ENCODE measurements at regions not wholly inside any gene's neighbourhood (a gene's known extent, or its start where the extent isn't known, plus 50 kb on each side); places are given as distances from the start of the nearest gene placed in this dataset.

- H3K27ac ChIP-seq (ENCODE audit: low read depth in 1 of 2, low read length in 2 of 2), result no peak overlapping the region
- no peak for DNase-seq (ENCODE audit: low spot score)
- no peaks in the 10 kb centered on the region for H3K9me3 ChIP-seq (ENCODE audit: control insufficient read depth in 4 of 4, low read length in 3 of 4)
- H3K4me1 ChIP-seq (ENCODE audit: control insufficient read depth in 4 of 4, insufficient read depth in 4 of 4, low read length in 3 of 4), result peaks cover 0 to 2% (median 0%) of the 10 kb centered on the region in 4 donors
- no peak for TF ChIP-seq CTCF (IDR thresholded peaks at IDR 0.05; ENCODE audit: low read depth, low read length, missing input control)
- TF ChIP-seq RAD21 (IDR thresholded peaks at IDR 0.05), result no peak
- TF ChIP-seq ZBTB33 (IDR thresholded peaks at IDR 0.05), result no peak
- no peak for TF ChIP-seq YY1 (IDR thresholded peaks at IDR 0.05)
- TF ChIP-seq ATF3 (IDR thresholded peaks at IDR 0.05), result no peak
- no peak for TF ChIP-seq HNF4G (IDR thresholded peaks at IDR 0.05)
- no peak for TF ChIP-seq EGR1 (IDR thresholded peaks at IDR 0.05; ENCODE audit: low read depth in 2 of 2)
- TF ChIP-seq TAF1 (conservative IDR thresholded peaks at IDR 0.05), result no peak
- TF ChIP-seq REST (IDR thresholded peaks at IDR 0.05), result no peak
- TF ChIP-seq FOXA2 (IDR thresholded peaks at IDR 0.05), result no peak
- TF ChIP-seq GABPA (IDR thresholded peaks at IDR 0.05 in 1 of 2, conservative IDR thresholded peaks at IDR 0.05 in 1 of 2), result no peak
- no peak for TF ChIP-seq RXRA (IDR thresholded peaks at IDR 0.05)
- TF ChIP-seq HNF4A (conservative IDR thresholded peaks at IDR 0.05), result no peak
- TF ChIP-seq MAX (IDR thresholded peaks at IDR 0.05), result no peak
- TF ChIP-seq FOXA1 (IDR thresholded peaks at IDR 0.05), result no peak
- no peak for TF ChIP-seq SP1 (IDR thresholded peaks at IDR 0.05)
- no peak for TF ChIP-seq NR2F2 (IDR thresholded peaks at IDR 0.05)
- no peak for TF ChIP-seq JUND (IDR thresholded peaks at IDR 0.05)
- no peaks in the 10 kb centered on the region for H3K36me3 ChIP-seq (ENCODE audit: control insufficient read depth in 4 of 4, insufficient read depth in 3 of 4, low read depth in 1 of 4, low read length in 3 of 4)
- WGBS, result 94% methylated on average over 1 of the region's 1 CpG
- H3K9ac ChIP-seq (ENCODE audit: low read depth in 1 of 2, low read length in 2 of 2), result no peak overlapping the region
- no peak overlapping the region for H3K4me3 ChIP-seq (ENCODE audit: low read depth in 1 of 3, low read length in 3 of 3)
- H3K27me3 ChIP-seq (ENCODE audit: control insufficient read depth in 4 of 4, insufficient read depth in 4 of 4, low read length in 3 of 4), result no peaks in the 10 kb centered on the region
These were observed 107.9 kb downstream of the FHDC1 start for GRCh38 chr4:153044036-153044435.
